SK-N-SH (cell line): ENCODE measurements at regions not wholly inside any gene's neighbourhood (a gene's known extent, or its start where the extent isn't known, plus 50 kb on each side); places are given as distances from the start of the nearest gene placed in this dataset.

Experiments used
- CTCF ChIA-PET: fragments of 300-600, 350-600 bp; formaldehyde crosslinking; extraction: SDS; loops from one replicate; lab custom pipeline; 2021; lab: Yijun Ruan, JAX
- POLR2A ChIA-PET: fragments of 350-600 bp; sonication (Branson Sonifier 250); formaldehyde crosslinking; extraction: SDS; loops from one replicate; lab custom pipeline; 2020; ENCODE audit warnings: antibody characterized with exemption, inconsistent platforms; lab: Yijun Ruan, JAX
- DNase-seq: peaks from one replicate; pipeline ENCODE4 v3.0.0; 2012
- H2AFZ ChIP-seq: fragments of 200-600 bp; sonication (generic); 2 replicates; pipeline ENCODE4 v1.8.1; 2016; ENCODE audit warnings: antibody characterized with exemption, mild to moderate bottlenecking, low read depth
- H3F3A ChIP-seq: fragments of 200-600 bp; sonication (generic); replicated peaks from 2 replicates; pipeline ENCODE3; 2016; ENCODE audit warnings: antibody characterized with exemption, mild to moderate bottlenecking; ENCODE audit not compliant: insufficient read depth
- H3K27ac ChIP-seq, 2 experiments: fragments of 200-500 bp in 1 of 2; fragments of 200-600 bp in 1 of 2; sonication (Bioruptor generic) in 1 of 2; sonication (generic), shearing (Covaris generic) in 1 of 2; 2 replicates each; pipeline versions ENCODE4 v1.5.1 to v1.6.1; 2014 to 2016; ENCODE audit warnings: low read depth in 2 of 2, inconsistent platforms in 1 of 2, low read length in 1 of 2, mild to moderate bottlenecking in 1 of 2, mixed read lengths in 1 of 2
- H3K27me3 ChIP-seq: fragments of 200-600 bp; sonication (generic), shearing (Covaris generic); 2 replicates; pipeline ENCODE4 v1.6.1; 2016; ENCODE audit warnings: mixed run types; ENCODE audit not compliant: insufficient read depth
- H3K36me3 ChIP-seq, 2 experiments: fragments of 200-500 bp in 1 of 2; fragments of 200-600 bp in 1 of 2; sonication (Bioruptor generic) in 1 of 2; sonication (generic) in 1 of 2; replicated peaks in 1 of 2; 2 replicates each; pipeline versions ENCODE3 to v1.5.1; 2014 to 2016; ENCODE audit warnings: low read length in 1 of 2, mild to moderate bottlenecking in 1 of 2; ENCODE audit not compliant: insufficient read depth in 2 of 2, control insufficient read depth in 1 of 2
- H3K4me1 ChIP-seq, 2 experiments: fragments of 200-500 bp in 1 of 2; fragments of 200-600 bp in 1 of 2; sonication (Bioruptor generic) in 1 of 2; sonication (generic), shearing (Covaris generic) in 1 of 2; 2 replicates each; pipeline versions ENCODE4 v1.5.1 to v1.6.1; 2014 to 2016; ENCODE audit warnings: low read depth in 1 of 2, low read length in 1 of 2, mixed run types in 1 of 2; ENCODE audit not compliant: insufficient read depth in 2 of 2, control insufficient read depth in 1 of 2
- H3K4me2 ChIP-seq: fragments of 200-600 bp; sonication (generic), shearing (Covaris generic); 2 replicates; pipeline ENCODE4 v1.6.1; 2017; ENCODE audit warnings: mixed run types
- H3K4me3 ChIP-seq, 2 experiments: fragments of 200-500 bp in 1 of 2; fragments of 200-600 bp in 1 of 2; sonication (Bioruptor generic) in 1 of 2; sonication (generic), shearing (Covaris generic) in 1 of 2; 2 replicates each; pipeline versions ENCODE4 v1.5.1 to v1.8.1; 2014 to 2016; ENCODE audit warnings: low read depth in 2 of 2, inconsistent platforms in 1 of 2, low read length in 1 of 2, mild to moderate bottlenecking in 1 of 2, mixed read lengths in 1 of 2, moderate library complexity in 1 of 2
- H3K79me2 ChIP-seq: fragments of 200-600 bp; sonication (generic); 2 replicates; pipeline ENCODE4 v1.8.1; 2017; ENCODE audit warnings: mild to moderate bottlenecking; ENCODE audit not compliant: insufficient read depth
- H3K9ac ChIP-seq: fragments of 200-600 bp; sonication (generic); 2 replicates; pipeline ENCODE4 v1.6.1; 2017; ENCODE audit warnings: mixed run types
- H3K9me2 ChIP-seq: fragments of 200-600 bp; sonication (generic); 2 replicates; pipeline ENCODE4 v1.6.1; 2017; ENCODE audit warnings: mixed run types
- H3K9me3 ChIP-seq: fragments of 200-600 bp; sonication (generic); 2 replicates; pipeline ENCODE4 v1.6.1; 2017; ENCODE audit warnings: mixed run types, mild to moderate bottlenecking, moderate library complexity
- H4K20me1 ChIP-seq: fragments of 200-600 bp; sonication (generic); 2 replicates; pipeline ENCODE4 v1.6.1; 2017; ENCODE audit warnings: mild to moderate bottlenecking, mixed run types; ENCODE audit not compliant: insufficient read depth
- CHD2 ChIP-seq: fragments of 150-350 bp; IDR thresholded peaks from 2 replicates; pipeline ENCODE4 v1.6.1; 2018; ENCODE audit warnings: low read length; ENCODE audit not compliant: partially characterized antibody
- EP300 ChIP-seq, 2 experiments: IDR thresholded peaks; 2 replicates each; pipeline versions ENCODE4 v1.4.0 to v1.6.1; 2012; ENCODE audit warnings: borderline replicate concordance in 1 of 2, low read depth in 1 of 2, low read length in 1 of 2
- FOSL2 ChIP-seq: IDR thresholded peaks from 2 replicates; pipeline ENCODE4 v1.4.0; 2012; ENCODE audit warnings: low read depth, mild to moderate bottlenecking, moderate library complexity, borderline replicate concordance
- FOXM1 ChIP-seq: IDR thresholded peaks from 2 replicates; pipeline ENCODE4 v1.4.0; 2012; ENCODE audit warnings: low read depth, mild to moderate bottlenecking
- JUND ChIP-seq: IDR thresholded peaks from 2 replicates; pipeline ENCODE4 v1.4.0; 2012
- MAX ChIP-seq: IDR thresholded peaks from 2 replicates; pipeline ENCODE4 v1.4.0; 2012; ENCODE audit warnings: low read depth
- MXI1 ChIP-seq: IDR thresholded peaks from 2 replicates; pipeline ENCODE4 v1.6.1; 2012; ENCODE audit warnings: mild to moderate bottlenecking, low read depth, low read length, improper control_type of control experiment
- NFIC ChIP-seq: IDR thresholded peaks from 2 replicates; pipeline ENCODE4 v1.4.0; 2012; ENCODE audit warnings: borderline replicate concordance
- NRF1 ChIP-seq: IDR thresholded peaks from 2 replicates; pipeline ENCODE4 v1.6.1; 2012; ENCODE audit warnings: low read depth, mild to moderate bottlenecking, low read length
- RFX5 ChIP-seq: IDR thresholded peaks from 2 replicates; pipeline ENCODE4 v1.6.1; 2012; ENCODE audit warnings: mild to moderate bottlenecking, improper control_type of control experiment, low read length
- RXRA ChIP-seq: IDR thresholded peaks from 2 replicates; pipeline ENCODE4 v1.4.0; 2012; ENCODE audit warnings: low read depth, mild to moderate bottlenecking, borderline replicate concordance
- SIN3A ChIP-seq: IDR thresholded peaks from 2 replicates; pipeline ENCODE4 v1.6.1; 2012; ENCODE audit warnings: low read depth, mild to moderate bottlenecking, low read length, moderate library complexity, borderline replicate concordance
- SMC3 ChIP-seq: IDR thresholded peaks from 2 replicates; pipeline ENCODE4 v1.6.1; 2012; ENCODE audit warnings: low read depth, low read length, improper control_type of control experiment
- USF1 ChIP-seq: IDR thresholded peaks from 2 replicates; pipeline ENCODE4 v1.4.0; 2012; ENCODE audit warnings: low read depth, borderline replicate concordance
- USF2 ChIP-seq: fragments of 150-350 bp; IDR thresholded peaks from 2 replicates; pipeline ENCODE4 v1.6.1; 2017; ENCODE audit warnings: antibody characterized with exemption, low read length, low read depth, borderline replicate concordance
- ZBTB33 ChIP-seq: IDR thresholded peaks from 2 replicates; pipeline ENCODE4 v1.4.0; 2012; ENCODE audit warnings: low read depth, borderline replicate concordance
- WGBS: methylation state at CpG from one replicate; pipeline ENCODE4 v1.1.6; 2017; ENCODE audit warnings: low lambda C conversion rate; 5-methylcytosine and 5-hydroxymethylcytosine counted together

- no peaks in the 10 kb centered on the region for H3K79me2 ChIP-seq
- no peaks in the 10 kb centered on the region for H3K36me3 ChIP-seq
- no peaks in the 10 kb centered on the region for H3K9me2 ChIP-seq
- 0% methylated on average over 1 of the region's 1 CpG for WGBS
- no peak for TF ChIP-seq SIN3A
- no peak for TF ChIP-seq RXRA
- TF ChIP-seq MAX = no peak
- TF ChIP-seq FOXM1 = no peak
- TF ChIP-seq USF1 = no peak
- no peak for TF ChIP-seq NRF1
- no peak for TF ChIP-seq EP300 (IDR thresholded peaks at IDR 0.05; ENCODE audit: borderline replicate concordance in 1 of 2, low read depth in 1 of 2, low read length in 1 of 2)
- TF ChIP-seq JUND = no peak
- no peak for TF ChIP-seq ZBTB33
- no peak for TF ChIP-seq RFX5
- no peak for TF ChIP-seq FOSL2
- TF ChIP-seq NFIC = no peak
- H3K27ac ChIP-seq = no peak overlapping the region
- CTCF ChIA-PET = no interaction called here
- no peaks in the 10 kb centered on the region for H3F3A ChIP-seq
- no peaks in the 10 kb centered on the region for H3K4me1 ChIP-seq
- H4K20me1 ChIP-seq = no peaks in the 10 kb centered on the region
- POLR2A ChIA-PET = no interaction called here
- DNase-seq = no peak
- no peaks in the 10 kb centered on the region for H3K27me3 ChIP-seq
- no peak overlapping the region for H2AFZ ChIP-seq
- no peak overlapping the region for H3K4me3 ChIP-seq
- H3K9me3 ChIP-seq = no peaks in the 10 kb centered on the region
- no peak overlapping the region for H3K4me2 ChIP-seq
- no peak overlapping the region for H3K9ac ChIP-seq
Observed at GRCh38 chr5:26543987-26544386, 494.4 kb downstream of the CDH9 start.

- no peak overlapping the region for H3K27ac ChIP-seq
- no peak overlapping the region for H3K9ac ChIP-seq
- H3K4me3 ChIP-seq = no peak overlapping the region
- CTCF ChIA-PET = no interaction called here
- TF ChIP-seq FOXM1 (no peak), USF1 (no peak), SIN3A (no peak), USF2 (no peak), FOSL2 (no peak), CHD2 (no peak), SMC3 (no peak), MAX (no peak), MXI1 (no peak), EP300 (IDR thresholded peaks at IDR 0.05; ENCODE audit: borderline replicate concordance in 1 of 2, low read depth in 1 of 2, low read length in 1 of 2) (no peak)
- H2AFZ ChIP-seq = no peak overlapping the region
- 7% methylated on average over 1 of the region's 1 CpG for WGBS
- H3F3A ChIP-seq = no peaks in the 10 kb centered on the region
- H3K9me2 ChIP-seq = no peaks in the 10 kb centered on the region
- no peaks in the 10 kb centered on the region for H3K27me3 ChIP-seq
- no peaks in the 10 kb centered on the region for H4K20me1 ChIP-seq
- POLR2A ChIA-PET = no interaction called here
- no peaks in the 10 kb centered on the region for H3K36me3 ChIP-seq
- no peak for DNase-seq
- no peaks in the 10 kb centered on the region for H3K9me3 ChIP-seq
- H3K4me2 ChIP-seq = no peak overlapping the region
- no peaks in the 10 kb centered on the region; the same call in 1 of the 2 replicates for H3K79me2 ChIP-seq
- no peaks in the 10 kb centered on the region for H3K4me1 ChIP-seq
Observed at GRCh38 chr5:26538226-26538625, 500.2 kb downstream of the CDH9 start.
